ENCODE measurements at regions not wholly inside any gene's neighbourhood (a gene's known extent, or its start where the extent isn't known, plus 50 kb on each side); places are given as distances from the start of the nearest gene placed in this dataset.

DNA sequence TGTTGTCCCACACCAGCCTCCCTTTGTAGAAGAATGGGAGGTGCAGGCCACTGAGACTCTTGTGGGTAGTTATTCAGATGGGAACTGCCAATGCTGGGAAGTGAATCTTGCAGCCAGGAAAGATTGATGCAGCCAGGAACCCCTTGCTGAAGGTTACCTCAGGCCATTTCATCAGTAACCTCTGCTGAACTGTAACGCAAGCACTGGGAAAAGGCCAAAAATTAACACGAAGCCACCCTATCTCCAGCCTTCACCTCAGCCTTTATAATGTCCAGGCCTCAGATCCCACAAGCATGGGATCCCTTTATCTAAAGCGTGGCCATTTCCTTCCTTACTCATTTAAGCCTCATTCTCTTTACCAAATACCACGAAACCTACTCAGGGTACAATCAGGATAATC, 211.1 kb downstream of the SPTSSA start:
- DNase-seq (ENCODE audit: low read depth in 3 of 3, low spot score in 2 of 3) = no peak

GRCh38 chr14:34247605-34248004, 214.4 kb downstream of the SPTSSA start:
- no peak for DNase-seq (ENCODE audit: low read depth in 3 of 3, low spot score in 2 of 3)

GRCh38 chr14:34246206-34246605, 215.8 kb downstream of the SPTSSA start:
- no peak for DNase-seq (ENCODE audit: low read depth in 3 of 3, low spot score in 2 of 3)

- DNase-seq (ENCODE audit: low read depth in 3 of 3, low spot score in 2 of 3) = no peak
These were observed 218.6 kb downstream of the SPTSSA start for GRCh38 chr14:34243401-34243800.

- no peak for DNase-seq (ENCODE audit: low read depth in 3 of 3, low spot score in 2 of 3)
These were observed 219.0 kb downstream of the SPTSSA start for GRCh38 chr14:34243001-34243400.

GRCh38 chr14:34241185-34241711, 220.8 kb downstream of the SPTSSA start:
- DNase-seq (ENCODE audit: low read depth in 3 of 3, low spot score in 2 of 3) = no peak

- no peak for DNase-seq (ENCODE audit: low read depth in 3 of 3, low spot score in 2 of 3)
These were observed 223.4 kb downstream of the SPTSSA start for GRCh38 chr14:34238610-34239009.

DNA sequence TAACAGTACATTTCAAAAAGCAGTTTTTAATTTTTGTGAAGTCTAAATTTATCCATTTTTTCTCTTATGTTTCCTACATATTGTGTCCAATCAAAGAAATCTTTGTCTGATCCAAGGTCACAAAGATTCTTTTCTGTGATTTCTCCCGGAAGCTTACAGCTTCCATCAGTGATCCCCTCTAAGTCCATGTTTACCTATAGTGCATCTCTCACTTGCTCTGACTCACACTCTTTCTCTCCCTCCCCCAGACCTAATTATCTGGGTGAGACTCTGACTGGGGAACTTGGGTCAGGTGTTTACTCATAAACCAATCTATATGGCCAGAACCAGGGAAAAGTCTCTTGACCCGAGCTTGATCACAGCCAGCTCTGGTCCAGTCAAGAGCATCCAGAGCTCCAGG, 224.4 kb downstream of the SPTSSA start:
- no peak for DNase-seq (ENCODE audit: low read depth in 3 of 3, low spot score in 2 of 3)

DNA sequence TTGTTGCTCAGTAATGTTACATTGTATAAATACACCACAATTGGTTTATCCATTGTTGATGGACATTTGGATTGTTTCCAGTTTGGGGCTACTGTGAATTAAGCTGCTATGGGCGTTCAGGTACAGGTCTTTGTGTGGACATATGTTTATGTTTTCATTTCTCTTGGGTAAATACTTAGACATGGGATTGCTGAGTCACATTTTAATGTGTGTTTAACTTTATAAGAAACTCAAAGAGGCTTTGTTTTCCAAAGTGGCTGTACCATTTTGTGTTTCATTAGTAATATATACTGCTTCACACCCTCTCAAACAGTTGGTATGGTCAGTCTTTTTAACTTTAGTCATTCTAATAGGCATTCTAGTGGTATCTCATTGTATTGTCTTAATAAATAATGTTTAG, 225.0 kb downstream of the SPTSSA start:
- no peak for DNase-seq (ENCODE audit: low read depth in 3 of 3, low spot score in 2 of 3)

DNA sequence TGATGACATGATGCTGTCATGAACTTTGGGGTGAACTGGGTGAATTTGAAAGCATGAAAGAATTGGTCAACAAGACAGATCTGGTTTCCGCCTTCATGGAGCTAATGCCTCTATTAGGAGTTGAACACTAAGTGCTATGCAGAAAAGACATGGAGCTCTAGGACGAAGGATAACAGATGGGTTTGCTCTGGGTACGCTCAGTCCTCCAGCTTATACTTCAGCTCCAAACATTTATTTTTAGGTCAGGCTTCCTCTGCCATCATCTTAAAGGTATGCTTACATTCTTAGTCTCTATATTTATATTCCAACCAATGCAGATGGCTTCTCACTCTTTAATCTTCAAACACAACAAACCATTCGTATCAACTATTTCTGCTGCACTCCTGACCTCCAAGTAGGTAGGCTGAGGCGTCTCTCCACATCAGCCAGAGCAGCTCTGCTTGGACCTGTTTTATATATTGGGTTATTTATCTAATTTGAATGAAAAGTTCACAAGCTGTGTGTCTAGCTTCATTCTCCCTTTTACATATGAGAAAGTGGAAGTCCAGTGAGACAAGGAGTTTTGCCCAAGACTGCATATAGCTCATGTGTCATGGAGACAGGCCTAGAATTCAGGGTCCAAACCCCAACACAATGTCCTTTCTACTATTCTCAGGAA, 226.3 kb downstream of the SPTSSA start:
- DNase-seq (ENCODE audit: low read depth in 3 of 3, low spot score in 2 of 3) = no peak

- no peak for DNase-seq (ENCODE audit: low read depth in 3 of 3, low spot score in 2 of 3)
These were observed 227.8 kb downstream of the SPTSSA start for GRCh38 chr14:34234258-34234657.

DNA sequence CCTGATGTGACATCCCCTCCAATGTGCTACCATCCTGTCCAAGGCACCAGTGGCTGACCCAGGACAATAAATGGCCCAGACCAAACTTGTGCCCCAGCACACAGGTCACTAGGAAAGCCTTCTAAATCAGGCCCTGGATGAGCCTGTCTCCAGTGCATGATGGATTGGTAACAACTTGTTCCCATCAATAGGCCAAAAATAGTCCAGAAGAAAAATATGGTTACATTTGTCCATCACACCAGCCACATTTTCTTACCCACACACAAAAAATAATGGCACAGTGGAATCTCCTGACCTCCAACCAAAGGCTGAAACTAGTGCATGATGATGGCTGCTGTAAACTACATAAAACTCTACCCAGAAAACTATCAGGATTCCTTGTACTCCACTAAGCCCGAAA, 228.4 kb downstream of the SPTSSA start:
- no peak for DNase-seq (ENCODE audit: low read depth in 3 of 3, low spot score in 2 of 3)

GRCh38 chr14:34232790-34233189, 229.2 kb downstream of the SPTSSA start:
- DNase-seq (ENCODE audit: low read depth in 3 of 3, low spot score in 2 of 3) = no peak

GRCh38 chr14:34231626-34232025, 230.4 kb downstream of the SPTSSA start:
- no peak for DNase-seq (ENCODE audit: low read depth in 3 of 3, low spot score in 2 of 3)

GRCh38 chr14:34229140-34229539, 232.9 kb downstream of the SPTSSA start:
- no peak for DNase-seq (ENCODE audit: low read depth in 3 of 3, low spot score in 2 of 3)

- no peak for DNase-seq (ENCODE audit: low read depth in 3 of 3, low spot score in 2 of 3)
These were observed 233.4 kb downstream of the SPTSSA start for GRCh38 chr14:34228650-34228976.

- DNase-seq (ENCODE audit: low read depth in 3 of 3, low spot score in 2 of 3) = peak; percentile 40 to 59 (median 54)
These were observed 234.0 kb downstream of the SPTSSA start for GRCh38 chr14:34227834-34228649.

DNA sequence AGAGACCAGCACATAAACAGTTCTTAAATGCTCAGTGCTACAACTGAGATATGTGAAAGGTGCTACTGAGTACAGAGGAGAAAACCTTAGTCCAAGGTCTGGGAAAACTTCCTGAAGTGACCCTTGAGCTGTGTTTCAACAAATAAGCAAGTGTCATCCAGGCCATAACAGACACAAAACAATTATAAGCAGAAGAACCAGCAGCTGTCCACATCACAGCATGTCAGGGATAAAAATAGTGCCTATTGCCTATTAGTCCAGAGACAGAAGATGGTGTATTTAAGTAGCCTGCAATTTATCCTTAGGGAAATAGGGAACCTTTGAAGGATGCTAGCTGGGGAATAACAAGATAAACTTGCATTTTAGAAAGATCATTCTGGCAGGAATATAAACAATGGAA, 237.8 kb downstream of the SPTSSA start:
- DNase-seq (ENCODE audit: low read depth in 3 of 3, low spot score in 2 of 3) = no peak

DNA sequence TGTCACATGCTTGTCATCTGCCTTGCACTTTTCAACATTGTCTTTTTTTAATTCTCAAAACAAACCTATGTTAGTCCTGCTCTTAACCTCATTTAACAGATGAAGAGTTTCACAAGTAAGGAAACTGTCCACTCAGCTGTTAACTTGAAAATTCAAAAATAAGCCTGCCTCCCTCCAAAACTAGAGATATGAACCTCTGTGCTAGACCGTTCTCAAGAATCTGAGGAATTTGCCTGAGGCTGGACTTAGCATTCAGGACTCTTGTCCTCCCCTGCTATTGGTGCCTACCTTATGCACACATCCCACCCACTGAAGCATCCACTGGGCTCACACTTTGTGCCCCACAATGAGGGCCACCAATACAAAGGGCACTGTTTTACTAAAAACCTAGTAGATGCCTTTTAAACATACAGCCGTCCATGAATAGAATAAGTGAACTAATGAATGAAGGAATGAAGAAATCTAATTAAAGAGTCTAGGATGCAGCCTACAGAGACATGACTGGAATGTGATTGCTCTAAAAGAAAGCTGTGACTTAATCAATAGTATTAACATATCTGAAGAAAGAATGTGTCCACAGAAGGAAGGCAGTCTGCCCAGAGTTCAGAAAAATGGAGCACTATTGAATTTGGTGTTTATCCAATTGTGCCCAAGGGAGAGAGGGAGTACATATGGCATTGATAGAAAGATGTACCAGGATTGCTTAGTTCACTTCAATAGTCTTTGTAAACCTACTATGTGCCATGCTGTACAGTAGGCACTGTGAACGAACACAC, 238.5 kb downstream of the SPTSSA start:
- no peak for DNase-seq (ENCODE audit: low read depth in 3 of 3, low spot score in 2 of 3)

- no peak for DNase-seq (ENCODE audit: low read depth in 3 of 3, low spot score in 2 of 3)
These were observed 239.2 kb downstream of the SPTSSA start for GRCh38 chr14:34222867-34223266.

DNA sequence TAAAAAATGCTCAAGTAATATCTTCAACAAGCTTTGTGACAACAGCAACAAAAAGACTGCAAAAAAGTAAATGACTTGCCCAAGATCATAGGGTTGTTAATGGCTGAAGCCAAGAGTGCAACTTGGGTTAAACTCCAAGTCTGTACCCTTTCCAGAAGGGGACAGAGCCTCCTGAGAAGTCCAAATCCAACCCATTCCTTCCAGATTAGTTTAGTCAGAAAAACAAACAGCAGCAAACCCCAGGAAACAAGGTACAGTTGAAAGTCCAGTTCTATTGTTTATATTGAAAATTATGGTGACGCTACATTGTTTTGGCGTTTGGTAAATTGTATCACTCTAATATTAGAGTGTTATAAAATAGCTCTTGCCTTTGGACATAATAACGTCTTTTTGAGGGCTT, 239.9 kb downstream of the SPTSSA start:
- no peak for DNase-seq (ENCODE audit: low read depth in 3 of 3, low spot score in 2 of 3)
